AG09309 (cell line): ENCODE measurements at regions not wholly inside any gene's neighbourhood (a gene's known extent, or its start where the extent isn't known, plus 50 kb on each side); places are given as distances from the start of the nearest gene placed in this dataset.

Source experiments
- DNase-seq: peaks from one replicate; pipeline ENCODE4 v3.0.0-alpha.2; 2010; ENCODE audit warnings: low read depth
- H3K4me3 ChIP-seq: 2 replicates; pipeline ENCODE4 v1.5.1; 2011; ENCODE audit warnings: mild to moderate bottlenecking, low read depth, low read length, moderate library complexity; ENCODE audit not compliant: control insufficient read depth
- TF ChIP-seq, protein P1 (sequence below): IDR thresholded peaks from 2 replicates; pipeline ENCODE4 v1.5.1; 2011; ENCODE audit warnings: mild to moderate bottlenecking, low read depth, low read length, inconsistent platforms; ENCODE audit not compliant: insufficient read depth, control insufficient read depth; ENCODE audit errors: missing control alignments

DNA sequence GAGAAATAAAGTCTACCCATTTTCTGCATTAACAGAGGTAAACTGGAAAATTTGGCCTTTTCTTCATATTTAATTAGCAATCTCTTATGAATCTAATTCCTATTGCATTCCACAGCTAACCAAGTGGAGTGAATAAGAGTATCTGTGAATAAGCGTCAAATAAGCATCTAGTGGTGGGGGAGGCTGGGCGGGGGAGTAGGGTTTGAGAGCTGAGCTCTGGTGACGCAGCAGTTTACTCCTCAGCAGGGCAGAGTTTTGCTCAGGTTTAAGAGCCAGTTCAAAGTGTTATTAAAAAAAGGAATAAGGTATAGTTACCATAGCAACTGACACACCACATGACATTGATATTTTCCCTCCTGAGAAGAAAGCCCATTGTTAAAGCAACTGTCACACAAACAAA lies 1346.8 kb upstream of the CELF2 start:
- H3K4me3 ChIP-seq = no peak overlapping the region
- TF ChIP-seq, protein P1, sequence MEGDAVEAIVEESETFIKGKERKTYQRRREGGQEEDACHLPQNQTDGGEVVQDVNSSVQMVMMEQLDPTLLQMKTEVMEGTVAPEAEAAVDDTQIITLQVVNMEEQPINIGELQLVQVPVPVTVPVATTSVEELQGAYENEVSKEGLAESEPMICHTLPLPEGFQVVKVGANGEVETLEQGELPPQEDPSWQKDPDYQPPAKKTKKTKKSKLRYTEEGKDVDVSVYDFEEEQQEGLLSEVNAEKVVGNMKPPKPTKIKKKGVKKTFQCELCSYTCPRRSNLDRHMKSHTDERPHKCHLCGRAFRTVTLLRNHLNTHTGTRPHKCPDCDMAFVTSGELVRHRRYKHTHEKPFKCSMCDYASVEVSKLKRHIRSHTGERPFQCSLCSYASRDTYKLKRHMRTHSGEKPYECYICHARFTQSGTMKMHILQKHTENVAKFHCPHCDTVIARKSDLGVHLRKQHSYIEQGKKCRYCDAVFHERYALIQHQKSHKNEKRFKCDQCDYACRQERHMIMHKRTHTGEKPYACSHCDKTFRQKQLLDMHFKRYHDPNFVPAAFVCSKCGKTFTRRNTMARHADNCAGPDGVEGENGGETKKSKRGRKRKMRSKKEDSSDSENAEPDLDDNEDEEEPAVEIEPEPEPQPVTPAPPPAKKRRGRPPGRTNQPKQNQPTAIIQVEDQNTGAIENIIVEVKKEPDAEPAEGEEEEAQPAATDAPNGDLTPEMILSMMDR = no peak
- no peak for DNase-seq

DNA sequence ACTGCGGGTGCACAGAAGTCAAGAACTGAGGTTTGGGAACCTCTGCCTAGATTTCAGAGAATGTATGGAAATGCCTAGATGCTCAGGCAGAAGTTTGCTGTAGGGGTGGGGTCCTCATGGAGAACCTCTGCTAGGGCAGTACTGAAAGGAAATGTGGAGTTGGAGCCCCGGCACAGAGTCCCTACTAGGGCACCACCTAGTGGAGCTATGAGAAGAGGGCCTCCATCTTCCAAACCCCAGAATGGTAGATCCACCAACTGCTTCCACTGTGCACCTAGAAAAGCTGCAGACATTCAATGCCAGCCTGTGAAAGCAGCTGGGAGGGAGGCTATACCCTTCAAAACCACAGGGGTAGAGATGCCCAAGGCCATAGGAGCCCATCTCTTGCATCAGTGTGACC lies 1336.0 kb upstream of the CELF2 start:
- DNase-seq = no peak
- TF ChIP-seq, protein P1 = no peak
- no peak overlapping the region for H3K4me3 ChIP-seq

DNA sequence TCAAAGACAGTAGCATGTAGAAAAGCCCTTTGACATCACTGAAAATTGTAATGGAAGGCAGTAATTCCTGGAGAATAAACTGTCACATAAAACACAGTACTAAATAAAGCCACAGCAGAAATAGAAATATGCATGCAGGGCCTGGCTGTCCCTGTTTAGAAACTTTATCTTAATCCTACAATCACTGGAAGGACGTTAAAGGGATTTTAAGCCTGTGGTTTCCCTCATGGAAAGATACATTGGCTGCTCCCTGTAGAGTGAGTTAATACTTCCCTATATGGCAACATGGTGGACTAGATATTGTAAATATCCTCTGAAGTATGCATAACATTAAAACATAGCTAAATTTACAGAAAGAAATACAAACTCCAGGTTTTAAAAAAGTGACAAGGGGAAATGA lies 1334.9 kb upstream of the CELF2 start:
- no peak for DNase-seq
- no peak overlapping the region for H3K4me3 ChIP-seq
- TF ChIP-seq, protein P1 = no peak

DNA sequence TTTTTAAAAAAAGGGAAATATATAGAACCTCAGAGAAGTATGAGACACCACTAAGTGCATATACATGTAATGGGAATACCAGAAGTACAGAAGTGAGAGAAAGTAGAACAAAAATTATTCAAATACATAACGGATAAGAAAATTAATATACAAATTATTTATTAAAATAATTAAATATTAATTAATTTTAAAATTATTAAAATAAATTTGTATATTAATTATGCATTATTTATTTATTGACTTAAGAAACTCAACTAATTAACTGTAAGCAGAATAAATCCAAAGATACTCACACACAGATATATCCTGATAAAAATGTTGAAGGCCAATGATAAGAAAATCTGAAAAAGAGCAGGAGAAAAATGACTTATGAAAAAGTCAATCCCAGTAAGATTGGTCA lies 1333.5 kb upstream of the CELF2 start:
- no peak overlapping the region for H3K4me3 ChIP-seq
- DNase-seq = no peak
- TF ChIP-seq, protein P1 = no peak

DNA sequence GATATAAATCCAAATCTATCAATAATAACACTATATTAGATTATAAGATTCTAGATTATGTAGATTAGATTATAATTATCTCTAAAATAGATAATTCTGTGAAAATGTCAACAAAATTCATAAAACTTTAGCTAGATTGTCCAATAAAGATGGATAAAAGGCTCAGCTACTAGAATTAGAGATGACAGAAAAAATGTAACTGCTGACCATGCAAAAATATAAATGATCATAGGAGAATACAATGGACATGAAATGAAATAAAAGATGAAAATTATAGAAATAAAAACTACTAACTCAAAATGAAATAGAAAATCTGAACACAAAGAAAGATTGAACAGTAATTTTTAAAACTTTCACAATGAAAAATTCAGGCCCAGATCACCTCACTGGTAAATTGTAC lies 1332.1 kb upstream of the CELF2 start:
- no peak for DNase-seq
- H3K4me3 ChIP-seq = no peak overlapping the region
- TF ChIP-seq, protein P1 = no peak

DNA sequence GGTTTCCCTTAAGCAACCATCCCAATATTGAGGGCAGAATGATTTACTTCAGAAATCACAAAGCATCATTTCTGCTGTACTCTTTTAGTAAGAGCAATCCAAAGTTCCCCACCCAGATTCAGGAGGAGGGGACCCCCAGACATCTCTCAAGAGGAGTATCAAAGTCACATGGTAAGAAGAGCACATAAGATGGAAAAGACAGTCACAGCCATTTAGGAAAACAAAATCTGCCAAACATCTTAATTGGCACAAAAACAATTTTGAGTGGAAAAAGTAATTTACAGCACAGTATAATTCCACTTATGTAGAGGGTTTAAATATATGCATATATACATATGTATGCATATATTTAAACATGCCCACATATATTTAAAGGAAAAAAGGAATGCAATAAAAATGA lies 1329.0 kb upstream of the CELF2 start:
- DNase-seq = no peak
- TF ChIP-seq, protein P1 = no peak
- no peak overlapping the region for H3K4me3 ChIP-seq

DNA sequence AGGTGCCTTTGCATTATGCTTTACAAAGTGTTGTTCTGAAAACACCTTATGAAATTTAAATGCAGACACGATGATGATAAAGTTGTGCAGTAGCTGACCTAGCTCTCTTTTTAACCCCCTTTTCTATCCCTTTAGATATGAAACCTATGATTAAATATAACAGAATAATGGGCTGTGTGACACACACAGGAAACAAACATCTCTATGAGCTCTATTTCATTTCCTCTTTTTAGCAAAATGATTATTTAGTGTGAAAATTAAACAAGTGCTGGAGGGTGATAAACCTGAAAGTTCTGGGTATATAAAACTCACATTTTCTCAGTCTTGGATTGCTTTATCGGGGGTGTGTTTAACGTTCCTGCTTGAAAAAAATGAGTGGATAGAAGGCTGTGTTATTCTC lies 1310.5 kb upstream of the CELF2 start:
- DNase-seq = no peak
- TF ChIP-seq, protein P1 = no peak
- no peak overlapping the region for H3K4me3 ChIP-seq
